H1 (cell line): ENCODE measurements at regions not wholly inside any gene's neighbourhood (a gene's known extent, or its start where the extent isn't known, plus 50 kb on each side); places are given as distances from the start of the nearest gene placed in this dataset.

ENCODE experiments used
- CTCF ChIA-PET: fragments of 300-600 bp; sonication (Branson Sonifier 250); formaldehyde crosslinking; loops from one replicate; lab custom pipeline; 2021; ENCODE audit not compliant: partially characterized antibody; lab: Charles Lee
- POLR2A ChIA-PET: fragments of 300-600 bp; sonication (Branson Sonifier 250); formaldehyde crosslinking; loops from one replicate; lab custom pipeline; 2021; ENCODE audit warnings: inconsistent platforms; ENCODE audit not compliant: partially characterized antibody; lab: Charles Lee
- DNase-seq, 2 experiments: peaks; one replicate each; pipeline versions ENCODE4 v3.0.0 to v3.0.0-alpha.2; 2010 to 2022; ENCODE audit warnings: low spot score in 2 of 2, low read depth in 1 of 2, mixed read lengths in 1 of 2
- FAIRE-seq: peaks from 2 replicates; lab custom pipeline; 2011; peaks lifted over from hg19 to GRCh38; lab: Jason Lieb, UNC
- H2AFZ ChIP-seq: 2 replicates; pipeline ENCODE4 v1.8.1; 2012; ENCODE audit warnings: low read length, inconsistent platforms
- H2AK5ac ChIP-seq: 2 replicates; pipeline ENCODE4 v1.6.1; 2013; ENCODE audit warnings: low read depth, low read length
- H2BK120ac ChIP-seq: replicated peaks from 2 replicates; pipeline ENCODE3; 2013; ENCODE audit warnings: low read depth, low read length, inconsistent platforms
- H2BK12ac ChIP-seq: 2 replicates; pipeline ENCODE4 v1.6.1; 2013; ENCODE audit warnings: low read depth, low read length
- H2BK15ac ChIP-seq: 2 replicates; pipeline ENCODE4 v1.6.1; 2013; ENCODE audit warnings: low read length
- H2BK20ac ChIP-seq: 2 replicates; pipeline ENCODE4 v1.6.1; 2013; ENCODE audit warnings: low read length
- H2BK5ac ChIP-seq: 2 replicates; pipeline ENCODE4 v1.6.1; 2013; ENCODE audit warnings: low read depth, low read length
- H3K14ac ChIP-seq: 2 replicates; pipeline ENCODE4 v1.6.1; 2013; ENCODE audit warnings: inconsistent platforms; ENCODE audit not compliant: insufficient read length
- H3K18ac ChIP-seq: 2 replicates; pipeline ENCODE4 v1.6.1; 2013; ENCODE audit warnings: low read length; ENCODE audit errors: extremely low read depth
- H3K23ac ChIP-seq: 2 replicates; pipeline ENCODE4 v1.6.1; 2013; ENCODE audit warnings: inconsistent platforms; ENCODE audit not compliant: insufficient read length
- H3K23me2 ChIP-seq: 2 replicates; pipeline ENCODE4 v1.6.1; 2013; ENCODE audit warnings: low read depth, low read length
- H3K27ac ChIP-seq: 2 replicates; pipeline ENCODE4 v1.6.1; 2011; ENCODE audit warnings: low read depth, low read length, inconsistent platforms
- H3K27me3 ChIP-seq, 4 experiments: replicated peaks in 1 of 4; 1 replicate in 1 of 4; 2 replicates in 3 of 4; pipeline versions ENCODE4 v1.6.1 to v1.8.1; 2011 to 2013; ENCODE audit warnings: low read length in 3 of 4, mild to moderate bottlenecking in 3 of 4, inconsistent platforms in 2 of 4, mixed read lengths in 2 of 4, moderate library complexity in 1 of 4; ENCODE audit not compliant: control insufficient read depth in 3 of 4, insufficient read depth in 3 of 4; ENCODE audit errors: extremely low read depth in 1 of 4
- H3K36me3 ChIP-seq, 4 experiments: 2 replicates each; pipeline versions ENCODE4 v1.6.1 to v1.8.1; 2011 to 2013; ENCODE audit warnings: mild to moderate bottlenecking in 4 of 4, low read length in 3 of 4, moderate library complexity in 2 of 4, control low read depth in 1 of 4, inconsistent platforms in 1 of 4; ENCODE audit not compliant: insufficient read depth in 4 of 4, control insufficient read depth in 2 of 4
- H3K4ac ChIP-seq: replicated peaks from 2 replicates; pipeline ENCODE3; 2013; ENCODE audit warnings: low read length, low read depth, mixed read lengths, inconsistent platforms; ENCODE audit not compliant: insufficient read length
- H3K4me1 ChIP-seq, 4 experiments: replicated peaks in 1 of 4; 1 replicate in 1 of 4; 2 replicates in 3 of 4; pipeline versions ENCODE4 v1.6.1 to v1.8.1; 2011 to 2013; ENCODE audit warnings: low read length in 3 of 4, inconsistent platforms in 2 of 4, mixed read lengths in 1 of 4; ENCODE audit not compliant: insufficient read depth in 4 of 4, control insufficient read depth in 3 of 4
- H3K4me2 ChIP-seq, 2 experiments: 2 replicates each; pipeline versions ENCODE4 v1.6.1 to v1.8.1; 2011 to 2013; ENCODE audit warnings: low read depth in 2 of 2, low read length in 2 of 2, control low read depth in 1 of 2, inconsistent platforms in 1 of 2, mild to moderate bottlenecking in 1 of 2; ENCODE audit not compliant: insufficient read depth in 1 of 2
- H3K4me3 ChIP-seq, 4 experiments: fragments of 200-600, 300-600 bp in 1 of 4; sonication (generic), shearing (Covaris generic), sonication (Bioruptor Twin) in 1 of 4; 2 replicates each; pipeline versions ENCODE4 v1.5.1 to v1.8.1; 2011 to 2016; ENCODE audit warnings: low read length in 4 of 4, low read depth in 3 of 4, control low read depth in 2 of 4, inconsistent platforms in 2 of 4, mild to moderate bottlenecking in 2 of 4, mixed read lengths in 1 of 4, moderate library complexity in 1 of 4; ENCODE audit not compliant: insufficient read depth in 2 of 4; ENCODE audit errors: extremely low read depth in 1 of 4
- H3K56ac ChIP-seq: replicated peaks from 2 replicates; pipeline ENCODE3; 2013; ENCODE audit warnings: low read depth, mild to moderate bottlenecking, mixed read lengths, low read length, inconsistent platforms; ENCODE audit not compliant: insufficient read length
- H3K79me1 ChIP-seq: 2 replicates; pipeline ENCODE4 v1.6.1; 2013; ENCODE audit warnings: low read depth, low read length, control low read depth
- H3K79me2 ChIP-seq, 2 experiments: 2 replicates each; pipeline versions ENCODE4 v1.6.1 to v1.8.1; 2012 to 2013; ENCODE audit warnings: low read length in 2 of 2, mild to moderate bottlenecking in 2 of 2, inconsistent platforms in 1 of 2; ENCODE audit not compliant: insufficient read depth in 2 of 2, control insufficient read depth in 1 of 2
- H3K9ac ChIP-seq, 4 experiments: replicated peaks in 1 of 4; 1 replicate in 1 of 4; 2 replicates in 3 of 4; pipeline versions ENCODE4 v1.6.1 to v1.8.1; 2011 to 2013; ENCODE audit warnings: low read depth in 3 of 4, low read length in 3 of 4, control low read depth in 2 of 4, mild to moderate bottlenecking in 2 of 4, moderate library complexity in 2 of 4, inconsistent platforms in 1 of 4; ENCODE audit errors: extremely low read depth in 1 of 4
- H3K9me3 ChIP-seq, 2 experiments: 2 replicates each; pipeline versions ENCODE4 v1.6.1 to v1.8.1; 2012 to 2013; ENCODE audit warnings: mild to moderate bottlenecking in 2 of 2, moderate library complexity in 2 of 2, control low read depth in 1 of 2, inconsistent platforms in 1 of 2, low read depth in 1 of 2, low read length in 1 of 2, mixed read lengths in 1 of 2; ENCODE audit not compliant: insufficient read depth in 2 of 2
- H4K20me1 ChIP-seq, 2 experiments: replicated peaks in 1 of 2; 2 replicates each; pipeline versions ENCODE3 to v1.8.1; 2011 to 2013; ENCODE audit warnings: inconsistent platforms in 2 of 2, low read length in 2 of 2, mild to moderate bottlenecking in 1 of 2; ENCODE audit not compliant: insufficient read depth in 2 of 2, control insufficient read depth in 1 of 2
- H4K5ac ChIP-seq: 2 replicates; pipeline ENCODE4 v1.6.1; 2013; ENCODE audit warnings: low read length, low read depth, mixed read lengths, inconsistent platforms; ENCODE audit not compliant: insufficient read length
- H4K8ac ChIP-seq: 2 replicates; pipeline ENCODE4 v1.8.0; 2013; ENCODE audit warnings: mild to moderate bottlenecking, moderate library complexity, low read length, inconsistent platforms; ENCODE audit not compliant: insufficient read depth; ENCODE audit errors: extremely low read depth
- H4K91ac ChIP-seq: replicated peaks from 2 replicates; pipeline ENCODE3; 2013; ENCODE audit warnings: low read length, mixed read lengths, inconsistent platforms; ENCODE audit not compliant: insufficient read length
- CEBPB ChIP-seq: IDR thresholded peaks from 2 replicates; pipeline ENCODE4 v1.6.1; 2012; ENCODE audit warnings: low read depth, low read length
- CREB1 ChIP-seq: IDR thresholded peaks from 2 replicates; pipeline ENCODE4 v1.6.1; 2012; ENCODE audit warnings: inconsistent platforms
- CTBP2 ChIP-seq: IDR thresholded peaks from 2 replicates; pipeline ENCODE4 v1.7.0; 2011; ENCODE audit warnings: borderline replicate concordance, mild to moderate bottlenecking, moderate library complexity, mixed read lengths, low read length; ENCODE audit not compliant: insufficient read depth, insufficient read length
- YY1 ChIP-seq: IDR thresholded peaks from 2 replicates; pipeline ENCODE4 v1.6.1; 2011; ENCODE audit warnings: low read depth, mild to moderate bottlenecking, low read length
- WGBS, 2 experiments: shearing (Covaris generic) in 1 of 2; methylation state at CpG; one replicate each; pipeline versions ENCODE4 v1.1.6 to v1.1.7; 2013 to 2015; ENCODE audit warnings: low lambda C conversion rate in 2 of 2, mixed read lengths in 2 of 2, inconsistent platforms in 1 of 2, low coverage in 1 of 2, missing lambda C conversion rate in 1 of 2; ENCODE audit not compliant: insufficient replicate concordance in 2 of 2, insufficient coverage in 1 of 2, insufficient read length in 1 of 2; ENCODE audit errors: extremely low coverage in 1 of 2, missing lambda C conversion rate in 1 of 2; 5-methylcytosine and 5-hydroxymethylcytosine counted together

DNA sequence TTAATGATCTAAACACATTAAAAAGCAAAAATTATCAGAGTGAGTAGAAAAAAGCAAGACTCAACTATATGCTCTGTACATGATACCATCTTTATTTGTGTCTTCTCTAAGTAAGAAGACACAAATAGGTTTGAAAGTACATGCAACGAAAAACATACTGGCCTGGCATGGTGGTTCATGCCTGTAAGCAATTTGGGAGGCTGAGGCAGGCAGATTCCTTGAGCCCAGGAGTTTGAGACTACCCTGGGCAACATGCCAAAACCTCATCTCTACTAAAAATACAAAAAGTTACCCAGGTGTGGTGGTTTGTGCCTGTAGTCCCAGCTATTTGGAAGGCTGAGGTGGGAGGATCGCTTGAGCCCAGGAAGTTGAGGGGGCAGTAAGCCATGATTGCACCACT lies 78.1 kb upstream of the TOMM7 start:
- FAIRE-seq (no peak), DNase-seq (peak in 1 of 2 experiments; percentile 2)
- Histone ChIP-seq H3K4me1 (peaks cover 0 to 2% (median 0%) of the 10 kb centered on the region in 4 experiments; a peak in 1 of 7 replicates), H3K9ac (no peak overlapping the region), H3K27me3 (no peaks in the 10 kb centered on the region), H2BK15ac (no peak overlapping the region), H3K4me2 (no peak overlapping the region), H2BK12ac (no peak overlapping the region), H2BK5ac (no peak overlapping the region), H3K23ac (no peak overlapping the region), H3K9me3 (0 out of 4 replicates have a peak, but pooled peaks cover 0 to 2% of the 10 kb centered on the region in 2 experiments), H4K91ac (no peak overlapping the region), H2BK120ac (no peak overlapping the region), H2AFZ (no peak overlapping the region), H3K4me3 (no peak overlapping the region), H4K8ac (no peak overlapping the region), H3K79me1 (no peaks in the 10 kb centered on the region), H3K27ac (no peak overlapping the region), H3K79me2 (no peaks in the 10 kb centered on the region), H3K14ac (no peak overlapping the region), H4K5ac (no peak overlapping the region), H2AK5ac (no peak overlapping the region), H3K56ac (no peak overlapping the region), H3K23me2 (no peaks in the 10 kb centered on the region), H3K18ac (no peak overlapping the region), H3K36me3 (no peaks in the 10 kb centered on the region), H3K4ac (no peak overlapping the region), H2BK20ac (no peak overlapping the region), H4K20me1 (no peaks in the 10 kb centered on the region)
- CTCF ChIA-PET, result interaction anchor here (1.3 kb wide), 1 partner anchor 41 kb away, joined by 4 read pairs; no protein-coding TSS in a partner anchor
- no peak for TF ChIP-seq YY1
- no peak for TF ChIP-seq CREB1
- no peak for TF ChIP-seq CEBPB
- TF ChIP-seq CTBP2, result no peak
- WGBS, 2 experiments, result 94% methylated on average over 2 of the region's 2 CpGs; no CpG with 5 or more reads in 1 of the 2 experiments
- POLR2A ChIA-PET, result no interaction called here
